ENCODE measurements at regions not wholly inside any gene's neighbourhood (a gene's known extent, or its start where the extent isn't known, plus 50 kb on each side); places are given as distances from the start of the nearest gene placed in this dataset.

DNA sequence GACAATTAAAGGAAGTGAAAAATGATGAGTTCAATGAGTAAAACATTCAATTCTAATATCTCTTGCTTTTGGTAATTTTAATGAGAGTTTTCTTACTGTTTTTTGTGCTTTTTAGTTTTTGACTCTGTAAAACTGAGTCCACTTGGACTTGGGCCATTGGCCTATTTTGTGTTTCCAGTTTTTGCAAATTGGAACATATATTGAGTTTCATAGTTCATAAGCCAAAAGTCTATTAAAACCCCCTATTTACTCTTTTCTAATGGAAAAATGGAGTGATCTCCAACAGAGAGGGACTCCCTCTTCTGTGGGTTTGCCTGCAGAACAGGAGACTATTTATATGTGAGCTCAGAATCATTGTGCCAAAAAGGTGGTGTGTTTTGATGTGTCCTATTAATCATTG lies 219.7 kb upstream of the SPRY2 start:
- TF ChIP-seq, protein P1, sequence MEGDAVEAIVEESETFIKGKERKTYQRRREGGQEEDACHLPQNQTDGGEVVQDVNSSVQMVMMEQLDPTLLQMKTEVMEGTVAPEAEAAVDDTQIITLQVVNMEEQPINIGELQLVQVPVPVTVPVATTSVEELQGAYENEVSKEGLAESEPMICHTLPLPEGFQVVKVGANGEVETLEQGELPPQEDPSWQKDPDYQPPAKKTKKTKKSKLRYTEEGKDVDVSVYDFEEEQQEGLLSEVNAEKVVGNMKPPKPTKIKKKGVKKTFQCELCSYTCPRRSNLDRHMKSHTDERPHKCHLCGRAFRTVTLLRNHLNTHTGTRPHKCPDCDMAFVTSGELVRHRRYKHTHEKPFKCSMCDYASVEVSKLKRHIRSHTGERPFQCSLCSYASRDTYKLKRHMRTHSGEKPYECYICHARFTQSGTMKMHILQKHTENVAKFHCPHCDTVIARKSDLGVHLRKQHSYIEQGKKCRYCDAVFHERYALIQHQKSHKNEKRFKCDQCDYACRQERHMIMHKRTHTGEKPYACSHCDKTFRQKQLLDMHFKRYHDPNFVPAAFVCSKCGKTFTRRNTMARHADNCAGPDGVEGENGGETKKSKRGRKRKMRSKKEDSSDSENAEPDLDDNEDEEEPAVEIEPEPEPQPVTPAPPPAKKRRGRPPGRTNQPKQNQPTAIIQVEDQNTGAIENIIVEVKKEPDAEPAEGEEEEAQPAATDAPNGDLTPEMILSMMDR (conservative IDR thresholded peaks at IDR 0.05), result no peak
- no peak for TF ChIP-seq ZFX (IDR thresholded peaks at IDR 0.05)
